CD4-positive, alpha-beta T cell treated with Interleukin-12 subunit alpha and Interleukin-12 subunit beta, for 1 hour (primary cell): ENCODE measurements at regions not wholly inside any gene's neighbourhood (a gene's known extent, or its start where the extent isn't known, plus 50 kb on each side); places are given as distances from the start of the nearest gene placed in this dataset.
"Not testable (repeated sequence)": the region's sequence is repeated elsewhere in the genome, so short reads cannot be mapped to it uniquely, and the experiment has no call there.

ENCODE experiments used
- DNase-seq: peaks from one replicate; pipeline ENCODE4 v3.0.0-alpha.2; 2020

GRCh38 chr6:55064711-55065420 lies 109.4 kb upstream of the HCRTR2 start:
- DNase-seq = no peak

- no peak for DNase-seq
Measured at GRCh38 chr6:55069132-55069781, 105.1 kb upstream of the HCRTR2 start.

- no peak for DNase-seq
Measured at GRCh38 chr6:55082021-55082420, 92.3 kb upstream of the HCRTR2 start.

GRCh38 chr6:55088011-55088410 lies 86.3 kb upstream of the HCRTR2 start:
- DNase-seq = not testable (repeated sequence)

- DNase-seq = no peak
Measured at GRCh38 chr6:55088902-55089301, 85.4 kb upstream of the HCRTR2 start.

- DNase-seq = no peak
Measured at GRCh38 chr6:55089325-55089724, 85.0 kb upstream of the HCRTR2 start.

- DNase-seq = no peak
Measured at GRCh38 chr6:55100686-55101085, 73.6 kb upstream of the HCRTR2 start.

- DNase-seq = no peak
Measured at GRCh38 chr6:55101157-55101556, 73.2 kb upstream of the HCRTR2 start.

- no peak for DNase-seq
Measured at GRCh38 chr6:55108134-55109130, 65.9 kb upstream of the HCRTR2 start.

GRCh38 chr6:55117267-55117666 lies 57.0 kb upstream of the HCRTR2 start:
- no peak for DNase-seq

- not testable (repeated sequence) for DNase-seq
Measured at GRCh38 chr6:55124241-55124640, 50.1 kb upstream of the HCRTR2 start.
